GM12878 (cell line): ENCODE measurements at regions not wholly inside any gene's neighbourhood (a gene's known extent, or its start where the extent isn't known, plus 50 kb on each side); places are given as distances from the start of the nearest gene placed in this dataset.

Experiments
- CBX3 ChIP-seq: fragments of 200-600 bp; sonication (generic); IDR thresholded peaks from 2 replicates; pipeline ENCODE4 v1.6.1; 2016; ENCODE audit warnings: low read depth, borderline replicate concordance
- RCOR1 ChIP-seq: conservative IDR thresholded peaks from 2 replicates; pipeline ENCODE4 v1.6.1; 2012; ENCODE audit warnings: low read depth, low read length, improper control_type of control experiment
- TF ChIP-seq, protein P1 (sequence below): IDR thresholded peaks from 2 replicates; pipeline ENCODE4 v1.6.1; 2012; ENCODE audit warnings: improper control_type of control experiment, low read depth, low read length; ENCODE audit not compliant: insufficient replicate concordance
- TF ChIP-seq, protein P2 (sequence below): IDR thresholded peaks from 2 replicates; pipeline ENCODE4 v1.6.1; 2011; ENCODE audit warnings: mild to moderate bottlenecking, low read depth, low read length, moderate library complexity; ENCODE audit not compliant: insufficient replicate concordance
- TF ChIP-seq, protein P3 (sequence below): fragments of 450-650 bp; IDR thresholded peaks from 2 replicates; pipeline ENCODE4 v1.6.1; 2017; ENCODE audit warnings: low read depth, mild to moderate bottlenecking, moderate library complexity

DNA sequence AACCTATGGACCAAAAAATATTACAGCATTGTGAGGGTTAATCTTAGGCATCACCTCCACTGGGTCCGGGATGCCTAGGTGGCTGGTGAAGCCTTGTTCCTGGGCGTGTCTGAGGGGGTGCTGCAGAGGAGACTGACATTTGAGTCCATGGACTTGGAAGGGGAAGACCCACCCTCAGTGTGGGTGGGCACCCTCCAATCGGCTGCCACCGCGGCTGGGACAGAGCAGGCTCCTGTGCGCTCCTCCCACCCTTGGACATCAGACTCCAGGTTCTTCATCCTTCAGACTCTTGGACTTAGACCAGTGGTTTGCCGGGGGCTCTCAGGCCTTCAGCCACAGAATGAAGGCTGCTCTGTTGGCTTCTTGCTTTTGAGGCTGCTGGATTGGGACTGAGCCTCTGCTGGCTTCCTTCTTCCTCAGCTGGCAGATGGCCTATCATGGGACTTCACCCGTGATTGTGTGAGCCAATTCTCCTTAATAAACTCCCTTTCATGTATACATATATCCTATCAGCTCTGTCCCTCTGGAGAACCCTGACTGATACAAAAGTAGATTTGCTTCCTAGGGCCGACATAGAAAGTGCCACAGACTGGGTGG, 113.1 kb downstream of the TTLL2 start (continued):
- TF ChIP-seq, protein P1, sequence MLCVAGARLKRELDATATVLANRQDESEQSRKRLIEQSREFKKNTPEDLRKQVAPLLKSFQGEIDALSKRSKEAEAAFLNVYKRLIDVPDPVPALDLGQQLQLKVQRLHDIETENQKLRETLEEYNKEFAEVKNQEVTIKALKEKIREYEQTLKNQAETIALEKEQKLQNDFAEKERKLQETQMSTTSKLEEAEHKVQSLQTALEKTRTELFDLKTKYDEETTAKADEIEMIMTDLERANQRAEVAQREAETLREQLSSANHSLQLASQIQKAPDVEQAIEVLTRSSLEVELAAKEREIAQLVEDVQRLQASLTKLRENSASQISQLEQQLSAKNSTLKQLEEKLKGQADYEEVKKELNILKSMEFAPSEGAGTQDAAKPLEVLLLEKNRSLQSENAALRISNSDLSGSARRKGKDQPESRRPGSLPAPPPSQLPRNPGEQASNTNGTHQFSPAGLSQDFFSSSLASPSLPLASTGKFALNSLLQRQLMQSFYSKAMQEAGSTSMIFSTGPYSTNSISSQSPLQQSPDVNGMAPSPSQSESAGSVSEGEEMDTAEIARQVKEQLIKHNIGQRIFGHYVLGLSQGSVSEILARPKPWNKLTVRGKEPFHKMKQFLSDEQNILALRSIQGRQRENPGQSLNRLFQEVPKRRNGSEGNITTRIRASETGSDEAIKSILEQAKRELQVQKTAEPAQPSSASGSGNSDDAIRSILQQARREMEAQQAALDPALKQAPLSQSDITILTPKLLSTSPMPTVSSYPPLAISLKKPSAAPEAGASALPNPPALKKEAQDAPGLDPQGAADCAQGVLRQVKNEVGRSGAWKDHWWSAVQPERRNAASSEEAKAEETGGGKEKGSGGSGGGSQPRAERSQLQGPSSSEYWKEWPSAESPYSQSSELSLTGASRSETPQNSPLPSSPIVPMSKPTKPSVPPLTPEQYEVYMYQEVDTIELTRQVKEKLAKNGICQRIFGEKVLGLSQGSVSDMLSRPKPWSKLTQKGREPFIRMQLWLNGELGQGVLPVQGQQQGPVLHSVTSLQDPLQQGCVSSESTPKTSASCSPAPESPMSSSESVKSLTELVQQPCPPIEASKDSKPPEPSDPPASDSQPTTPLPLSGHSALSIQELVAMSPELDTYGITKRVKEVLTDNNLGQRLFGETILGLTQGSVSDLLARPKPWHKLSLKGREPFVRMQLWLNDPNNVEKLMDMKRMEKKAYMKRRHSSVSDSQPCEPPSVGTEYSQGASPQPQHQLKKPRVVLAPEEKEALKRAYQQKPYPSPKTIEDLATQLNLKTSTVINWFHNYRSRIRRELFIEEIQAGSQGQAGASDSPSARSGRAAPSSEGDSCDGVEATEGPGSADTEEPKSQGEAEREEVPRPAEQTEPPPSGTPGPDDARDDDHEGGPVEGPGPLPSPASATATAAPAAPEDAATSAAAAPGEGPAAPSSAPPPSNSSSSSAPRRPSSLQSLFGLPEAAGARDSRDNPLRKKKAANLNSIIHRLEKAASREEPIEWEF: no peak
- TF ChIP-seq CBX3 (no peak), RCOR1 (no peak)
- TF ChIP-seq, protein P2, sequence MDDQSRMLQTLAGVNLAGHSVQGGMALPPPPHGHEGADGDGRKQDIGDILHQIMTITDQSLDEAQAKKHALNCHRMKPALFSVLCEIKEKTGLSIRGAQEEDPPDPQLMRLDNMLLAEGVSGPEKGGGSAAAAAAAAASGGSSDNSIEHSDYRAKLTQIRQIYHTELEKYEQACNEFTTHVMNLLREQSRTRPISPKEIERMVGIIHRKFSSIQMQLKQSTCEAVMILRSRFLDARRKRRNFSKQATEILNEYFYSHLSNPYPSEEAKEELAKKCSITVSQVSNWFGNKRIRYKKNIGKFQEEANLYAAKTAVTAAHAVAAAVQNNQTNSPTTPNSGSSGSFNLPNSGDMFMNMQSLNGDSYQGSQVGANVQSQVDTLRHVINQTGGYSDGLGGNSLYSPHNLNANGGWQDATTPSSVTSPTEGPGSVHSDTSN: no peak
- TF ChIP-seq, protein P3, sequence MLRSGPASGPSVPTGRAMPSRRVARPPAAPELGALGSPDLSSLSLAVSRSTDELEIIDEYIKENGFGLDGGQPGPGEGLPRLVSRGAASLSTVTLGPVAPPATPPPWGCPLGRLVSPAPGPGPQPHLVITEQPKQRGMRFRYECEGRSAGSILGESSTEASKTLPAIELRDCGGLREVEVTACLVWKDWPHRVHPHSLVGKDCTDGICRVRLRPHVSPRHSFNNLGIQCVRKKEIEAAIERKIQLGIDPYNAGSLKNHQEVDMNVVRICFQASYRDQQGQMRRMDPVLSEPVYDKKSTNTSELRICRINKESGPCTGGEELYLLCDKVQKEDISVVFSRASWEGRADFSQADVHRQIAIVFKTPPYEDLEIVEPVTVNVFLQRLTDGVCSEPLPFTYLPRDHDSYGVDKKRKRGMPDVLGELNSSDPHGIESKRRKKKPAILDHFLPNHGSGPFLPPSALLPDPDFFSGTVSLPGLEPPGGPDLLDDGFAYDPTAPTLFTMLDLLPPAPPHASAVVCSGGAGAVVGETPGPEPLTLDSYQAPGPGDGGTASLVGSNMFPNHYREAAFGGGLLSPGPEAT: no peak
